Caki2 (cell line): ENCODE measurements at regions not wholly inside any gene's neighbourhood (a gene's known extent, or its start where the extent isn't known, plus 50 kb on each side); places are given as distances from the start of the nearest gene placed in this dataset.
"Not testable (repeated sequence)": the region's sequence is repeated elsewhere in the genome, so short reads cannot be mapped to it uniquely, and the experiment has no call there.

Experiments used
- DNase-seq: peaks from one replicate; pipeline ENCODE4 v3.0.0-alpha.2; 2015; ENCODE audit warnings: low read depth
- in situ Hi-C: cut with HindIII; loops from 2 replicates; pipeline ENCODE4 v1.10.0; 2016; ENCODE audit warnings: low sequenced_read_pairs, low pct_unique_long_range_greater_than_20kb, mixed read lengths

- in situ Hi-C loops, DNase-seq: not testable (repeated sequence)
Measured at GRCh38 chr2:111403287-111403686, 282.6 kb downstream of the BCL2L11 start.

GRCh38 chr2:111406616-111407015 is 285.9 kb downstream of the BCL2L11 start:
- DNase-seq, in situ Hi-C loops: not testable (repeated sequence)

GRCh38 chr2:111407632-111408194 is 287.0 kb downstream of the BCL2L11 start:
- in situ Hi-C loops, DNase-seq: not testable (repeated sequence)

- in situ Hi-C loops, DNase-seq: not testable (repeated sequence)
Measured at GRCh38 chr2:111410868-111411406, 290.2 kb downstream of the BCL2L11 start.

GRCh38 chr2:111411867-111412681 is 291.4 kb downstream of the BCL2L11 start:
- DNase-seq, in situ Hi-C loops: not testable (repeated sequence)

- in situ Hi-C loops, DNase-seq: not testable (repeated sequence)
Measured at GRCh38 chr2:111412841-111413650, 292.3 kb downstream of the BCL2L11 start.

GRCh38 chr2:111413950-111414349 is 293.2 kb downstream of the BCL2L11 start:
- DNase-seq, in situ Hi-C loops: not testable (repeated sequence)

- in situ Hi-C loops, DNase-seq: not testable (repeated sequence)
Measured at GRCh38 chr2:111415765-111416743, 295.3 kb downstream of the BCL2L11 start.

GRCh38 chr2:111417026-111417425 is 296.3 kb downstream of the BCL2L11 start:
- in situ Hi-C loops, DNase-seq: not testable (repeated sequence)

- in situ Hi-C loops, DNase-seq: not testable (repeated sequence)
Measured at GRCh38 chr2:111418091-111418875, 297.6 kb downstream of the BCL2L11 start.

GRCh38 chr2:111420074-111420473 is 299.4 kb downstream of the BCL2L11 start:
- DNase-seq, in situ Hi-C loops: not testable (repeated sequence)

GRCh38 chr2:111420835-111421234 is 300.1 kb downstream of the BCL2L11 start:
- in situ Hi-C loops, DNase-seq: not testable (repeated sequence)

GRCh38 chr2:111421949-111422348 is 301.2 kb downstream of the BCL2L11 start:
- in situ Hi-C loops, DNase-seq: not testable (repeated sequence)

- in situ Hi-C loops, DNase-seq: not testable (repeated sequence)
Measured at GRCh38 chr2:111422562-111422961, 301.8 kb downstream of the BCL2L11 start.

GRCh38 chr2:111423184-111423583 is 302.5 kb downstream of the BCL2L11 start:
- DNase-seq, in situ Hi-C loops: not testable (repeated sequence)

GRCh38 chr2:111424176-111424575 is 303.5 kb downstream of the BCL2L11 start:
- in situ Hi-C loops, DNase-seq: not testable (repeated sequence)
